ENCODE measurements at regions not wholly inside any gene's neighbourhood (a gene's known extent, or its start where the extent isn't known, plus 50 kb on each side); places are given as distances from the start of the nearest gene placed in this dataset.

DNA sequence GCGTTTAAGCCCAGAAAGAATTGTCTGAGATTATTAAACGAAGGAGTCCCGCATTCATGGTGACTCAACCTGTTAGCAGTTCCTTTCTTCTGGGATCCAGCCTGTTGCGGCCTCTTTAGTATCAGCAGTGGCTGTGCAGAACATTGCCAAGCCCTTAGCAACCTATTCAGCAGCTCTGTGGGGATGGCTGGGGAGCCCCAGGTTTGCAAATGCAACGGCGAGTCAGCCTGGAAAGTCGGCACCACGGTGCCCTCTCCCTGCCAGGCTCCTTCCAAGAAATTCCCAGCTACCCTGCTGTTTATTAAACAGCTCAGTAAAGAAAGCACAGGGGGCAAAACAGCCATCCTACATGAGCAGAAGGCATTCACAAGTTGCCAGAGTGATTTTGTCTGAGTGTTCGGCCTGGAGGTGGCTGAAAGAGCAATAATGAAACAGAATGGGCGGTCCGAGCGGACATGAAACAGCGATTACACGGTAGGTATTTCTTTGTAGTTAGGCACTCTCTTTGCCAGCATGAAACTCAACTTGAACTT lies 198.3 kb downstream of the BAMBI start:
- no TSS peak for BruUV-seq (replicated peaks)
- no peak overlapping the region for H3K4me3 ChIP-seq
- no peak for ATAC-seq
- no peaks in the 10 kb centered on the region for H3K9me3 ChIP-seq (replicated peaks; ENCODE audit: control insufficient read depth, insufficient read depth, low read depth, low read length)
- ChIA-PET POLR2A (no interaction called here), CTCF (ENCODE audit: low intra/inter-chr PET ratio) (no interaction called here)
- H3K4me2 ChIP-seq (ENCODE audit: insufficient read depth, low read length), result no peak overlapping the region
- no peaks in the 10 kb centered on the region for H4K20me1 ChIP-seq (replicated peaks; ENCODE audit: control insufficient read depth, insufficient read depth, low read length)
- no peaks in the 10 kb centered on the region for H3K79me2 ChIP-seq (ENCODE audit: control insufficient read depth, insufficient read depth, low read length)
- H3K9ac ChIP-seq (ENCODE audit: insufficient read depth in 1 of 2, low read depth in 2 of 2, low read length in 2 of 2), result no peak overlapping the region
- H3K27me3 ChIP-seq (ENCODE audit: control insufficient read depth in 2 of 2, insufficient read depth in 2 of 2, low read length in 2 of 2), result no peaks in the 10 kb centered on the region
- H3K36me3 ChIP-seq (ENCODE audit: control insufficient read depth, insufficient read depth, low read length), result no peaks in the 10 kb centered on the region
- H2AFZ ChIP-seq (ENCODE audit: low read depth, low read length), result peak overlapping the region; percentile 26; the same call in 1 of the 2 replicates
- intact Hi-C loops (cut with micrococcal nuclease) (loop anchor here (5.0 kb wide), 1 partner anchor 68 kb away; no protein-coding TSS in a partner anchor), in situ Hi-C loops (cut with MboI) (loop anchor here (10.0 kb wide), 1 partner anchor 201 kb away; the partner anchor contains the start of gene BAMBI)
- peaks cover 0 to 3% of the 10 kb centered on the region in 2 experiments; a peak in 1 of 5 replicates for H3K4me1 ChIP-seq (replicated peaks in 1 of 2; ENCODE audit: control insufficient read depth in 2 of 2, insufficient read depth in 2 of 2, low read length in 2 of 2)
- no peaks in the 10 kb centered on the region for H3K9me1 ChIP-seq (ENCODE audit: control insufficient read depth, insufficient read depth, low read length)
- DNase-seq (ENCODE audit: extremely low read depth in 1 of 4, low spot score in 3 of 4), result no peak
- H3K27ac ChIP-seq (ENCODE audit: extremely low read depth, low read depth, low read length), result no peak overlapping the region
- 70% methylated on average over 14 of the region's 14 CpGs for WGBS (ENCODE audit: insufficient coverage, low coverage, missing lambda C conversion rate)
- TF ChIP-seq, protein P1, sequence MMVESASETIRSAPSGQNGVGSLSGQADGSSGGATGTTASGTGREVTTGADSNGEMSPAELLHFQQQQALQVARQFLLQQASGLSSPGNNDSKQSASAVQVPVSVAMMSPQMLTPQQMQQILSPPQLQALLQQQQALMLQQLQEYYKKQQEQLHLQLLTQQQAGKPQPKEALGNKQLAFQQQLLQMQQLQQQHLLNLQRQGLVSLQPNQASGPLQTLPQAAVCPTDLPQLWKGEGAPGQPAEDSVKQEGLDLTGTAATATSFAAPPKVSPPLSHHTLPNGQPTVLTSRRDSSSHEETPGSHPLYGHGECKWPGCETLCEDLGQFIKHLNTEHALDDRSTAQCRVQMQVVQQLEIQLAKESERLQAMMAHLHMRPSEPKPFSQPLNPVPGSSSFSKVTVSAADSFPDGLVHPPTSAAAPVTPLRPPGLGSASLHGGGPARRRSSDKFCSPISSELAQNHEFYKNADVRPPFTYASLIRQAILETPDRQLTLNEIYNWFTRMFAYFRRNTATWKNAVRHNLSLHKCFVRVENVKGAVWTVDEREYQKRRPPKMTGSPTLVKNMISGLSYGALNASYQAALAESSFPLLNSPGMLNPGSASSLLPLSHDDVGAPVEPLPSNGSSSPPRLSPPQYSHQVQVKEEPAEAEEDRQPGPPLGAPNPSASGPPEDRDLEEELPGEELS (CRISPR knock-in tag; IDR thresholded peaks at IDR 0.05; ENCODE audit: borderline replicate concordance), result no peak
- TF ChIP-seq ZNF274 (IDR thresholded peaks at IDR 0.05; ENCODE audit: borderline replicate concordance, low read depth, low read length) (no peak), CTBP1 (IDR thresholded peaks at IDR 0.05; ENCODE audit: borderline replicate concordance) (no peak), ZNF232 (CRISPR knock-in tag; IDR thresholded peaks at IDR 0.05) (no peak), BRF1 (IDR thresholded peaks at IDR 0.05; ENCODE audit: borderline replicate concordance, extremely low read depth, insufficient read length) (no peak), ZNF696 (CRISPR knock-in tag; conservative IDR thresholded peaks at IDR 0.05) (no peak), SAP30 (IDR thresholded peaks at IDR 0.05; ENCODE audit: borderline replicate concordance, insufficient read depth, low read depth, low read length, poor library complexity, severe bottlenecking) (no peak)
- TF ChIP-seq, protein P2, sequence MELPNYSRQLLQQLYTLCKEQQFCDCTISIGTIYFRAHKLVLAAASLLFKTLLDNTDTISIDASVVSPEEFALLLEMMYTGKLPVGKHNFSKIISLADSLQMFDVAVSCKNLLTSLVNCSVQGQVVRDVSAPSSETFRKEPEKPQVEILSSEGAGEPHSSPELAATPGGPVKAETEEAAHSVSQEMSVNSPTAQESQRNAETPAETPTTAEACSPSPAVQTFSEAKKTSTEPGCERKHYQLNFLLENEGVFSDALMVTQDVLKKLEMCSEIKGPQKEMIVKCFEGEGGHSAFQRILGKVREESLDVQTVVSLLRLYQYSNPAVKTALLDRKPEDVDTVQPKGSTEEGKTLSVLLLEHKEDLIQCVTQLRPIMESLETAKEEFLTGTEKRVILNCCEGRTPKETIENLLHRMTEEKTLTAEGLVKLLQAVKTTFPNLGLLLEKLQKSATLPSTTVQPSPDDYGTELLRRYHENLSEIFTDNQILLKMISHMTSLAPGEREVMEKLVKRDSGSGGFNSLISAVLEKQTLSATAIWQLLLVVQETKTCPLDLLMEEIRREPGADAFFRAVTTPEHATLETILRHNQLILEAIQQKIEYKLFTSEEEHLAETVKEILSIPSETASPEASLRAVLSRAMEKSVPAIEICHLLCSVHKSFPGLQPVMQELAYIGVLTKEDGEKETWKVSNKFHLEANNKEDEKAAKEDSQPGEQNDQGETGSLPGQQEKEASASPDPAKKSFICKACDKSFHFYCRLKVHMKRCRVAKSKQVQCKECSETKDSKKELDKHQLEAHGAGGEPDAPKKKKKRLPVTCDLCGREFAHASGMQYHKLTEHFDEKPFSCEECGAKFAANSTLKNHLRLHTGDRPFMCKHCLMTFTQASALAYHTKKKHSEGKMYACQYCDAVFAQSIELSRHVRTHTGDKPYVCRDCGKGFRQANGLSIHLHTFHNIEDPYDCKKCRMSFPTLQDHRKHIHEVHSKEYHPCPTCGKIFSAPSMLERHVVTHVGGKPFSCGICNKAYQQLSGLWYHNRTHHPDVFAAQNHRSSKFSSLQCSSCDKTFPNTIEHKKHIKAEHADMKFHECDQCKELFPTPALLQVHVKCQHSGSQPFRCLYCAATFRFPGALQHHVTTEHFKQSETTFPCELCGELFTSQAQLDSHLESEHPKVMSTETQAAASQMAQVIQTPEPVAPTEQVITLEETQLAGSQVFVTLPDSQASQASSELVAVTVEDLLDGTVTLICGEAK (IDR thresholded peaks at IDR 0.05), result no peak
- TF ChIP-seq, protein P2 (CRISPR knock-in tag; IDR thresholded peaks at IDR 0.05), result no peak
- peak; percentile 66 for FAIRE-seq
